IPS-20b (cell line): ENCODE measurements at regions not wholly inside any gene's neighbourhood (a gene's known extent, or its start where the extent isn't known, plus 50 kb on each side); places are given as distances from the start of the nearest gene placed in this dataset.

Experiments used
- H3K27ac ChIP-seq: one replicate; pipeline ENCODE4 v1.5.1; 2013; ENCODE audit warnings: low read length
- H3K27me3 ChIP-seq: 2 replicates; pipeline ENCODE4 v1.6.1; 2013; ENCODE audit warnings: mild to moderate bottlenecking, low read length, inconsistent platforms; ENCODE audit not compliant: insufficient read depth
- H3K36me3 ChIP-seq: 2 replicates; pipeline ENCODE4 v1.6.1; 2013; ENCODE audit warnings: low read depth, mild to moderate bottlenecking, inconsistent platforms, low read length, moderate library complexity; ENCODE audit not compliant: insufficient read depth
- H3K4me1 ChIP-seq: 2 replicates; pipeline ENCODE4 v1.6.1; 2013; ENCODE audit warnings: mild to moderate bottlenecking, control low read depth, inconsistent platforms, low read length, moderate library complexity; ENCODE audit not compliant: insufficient read depth
- H3K4me3 ChIP-seq: 2 replicates; pipeline ENCODE4 v1.5.1; 2013; ENCODE audit warnings: mild to moderate bottlenecking, low read length, inconsistent platforms
- H3K9ac ChIP-seq: 2 replicates; pipeline ENCODE4 v1.6.1; 2013; ENCODE audit warnings: low read depth, mild to moderate bottlenecking, inconsistent platforms, low read length, moderate library complexity
- H3K9me3 ChIP-seq: 2 replicates; pipeline ENCODE4 v1.6.1; 2013; ENCODE audit warnings: mild to moderate bottlenecking, low read depth, low read length, inconsistent platforms; ENCODE audit not compliant: insufficient read depth

- Histone ChIP-seq H3K9ac (no peak overlapping the region), H3K36me3 (no peaks in the 10 kb centered on the region), H3K27me3 (no peaks in the 10 kb centered on the region), H3K4me1 (no peaks in the 10 kb centered on the region), H3K4me3 (no peak overlapping the region), H3K9me3 (no peaks in the 10 kb centered on the region), H3K27ac (no peak overlapping the region)
These were observed 330.6 kb downstream of the TENT4A start for GRCh38 chr5:7043797-7044196.

- Histone ChIP-seq H3K36me3 (no peaks in the 10 kb centered on the region), H3K4me1 (no peaks in the 10 kb centered on the region), H3K27ac (no peak overlapping the region), H3K27me3 (no peaks in the 10 kb centered on the region), H3K4me3 (no peak overlapping the region), H3K9me3 (no peaks in the 10 kb centered on the region), H3K9ac (no peak overlapping the region)
These were observed 334.5 kb downstream of the TENT4A start for GRCh38 chr5:7047511-7048261.

- Histone ChIP-seq H3K9ac (no peak overlapping the region), H3K9me3 (no peaks in the 10 kb centered on the region), H3K27me3 (no peaks in the 10 kb centered on the region), H3K36me3 (no peaks in the 10 kb centered on the region), H3K4me3 (no peak overlapping the region), H3K27ac (no peak overlapping the region), H3K4me1 (no peaks in the 10 kb centered on the region)
These were observed 337.8 kb downstream of the TENT4A start for GRCh38 chr5:7050986-7051385.

- H3K36me3 ChIP-seq, result no peaks in the 10 kb centered on the region
- H3K27ac ChIP-seq, result no peak overlapping the region
- H3K9me3 ChIP-seq, result no peaks in the 10 kb centered on the region
These were observed 339.9 kb downstream of the TENT4A start for GRCh38 chr5:7053125-7053524.

GRCh38 chr5:7053528-7054209 is 340.4 kb downstream of the TENT4A start:
- Histone ChIP-seq H3K9me3 (no peaks in the 10 kb centered on the region), H3K27me3 (no peaks in the 10 kb centered on the region), H3K36me3 (no peaks in the 10 kb centered on the region), H3K4me1 (no peaks in the 10 kb centered on the region), H3K9ac (no peak overlapping the region), H3K27ac (no peak overlapping the region), H3K4me3 (no peak overlapping the region)

More at GRCh38 chr5:7053125-7053524, 339.9 kb downstream of the TENT4A start:
- H3K4me1 ChIP-seq, result no peaks in the 10 kb centered on the region
- H3K27me3 ChIP-seq, result no peaks in the 10 kb centered on the region
- no peak overlapping the region for H3K9ac ChIP-seq
- no peak overlapping the region for H3K4me3 ChIP-seq

- no peaks in the 10 kb centered on the region for H3K27me3 ChIP-seq
- no peak overlapping the region for H3K4me3 ChIP-seq
- no peak overlapping the region for H3K27ac ChIP-seq
- H3K4me1 ChIP-seq, result no peaks in the 10 kb centered on the region
- H3K36me3 ChIP-seq, result no peaks in the 10 kb centered on the region
- H3K9ac ChIP-seq, result no peak overlapping the region
- H3K9me3 ChIP-seq, result no peaks in the 10 kb centered on the region
These were observed 329.3 kb upstream of the ADCY2 start for GRCh38 chr5:7066471-7067235.

- H3K27ac ChIP-seq, result no peak overlapping the region
- no peaks in the 10 kb centered on the region for H3K9me3 ChIP-seq
- H3K4me1 ChIP-seq, result no peaks in the 10 kb centered on the region
- H3K27me3 ChIP-seq, result no peaks in the 10 kb centered on the region
- H3K9ac ChIP-seq, result no peak overlapping the region
- H3K36me3 ChIP-seq, result no peaks in the 10 kb centered on the region
- no peak overlapping the region for H3K4me3 ChIP-seq
These were observed 327.8 kb upstream of the ADCY2 start for GRCh38 chr5:7068156-7068555.

GRCh38 chr5:7068899-7069298 is 327.0 kb upstream of the ADCY2 start:
- Histone ChIP-seq H3K4me3 (no peak overlapping the region), H3K9ac (no peak overlapping the region), H3K36me3 (no peaks in the 10 kb centered on the region), H3K4me1 (no peaks in the 10 kb centered on the region), H3K9me3 (no peaks in the 10 kb centered on the region), H3K27ac (no peak overlapping the region), H3K27me3 (no peaks in the 10 kb centered on the region)

- Histone ChIP-seq H3K9me3 (no peaks in the 10 kb centered on the region), H3K36me3 (no peaks in the 10 kb centered on the region), H3K9ac (no peak overlapping the region), H3K27ac (no peak overlapping the region), H3K4me3 (no peak overlapping the region), H3K4me1 (peaks cover 6% of the 10 kb centered on the region; the same call in 1 of the 2 replicates), H3K27me3 (no peaks in the 10 kb centered on the region)
These were observed 323.8 kb upstream of the ADCY2 start for GRCh38 chr5:7072188-7072587.

- H3K36me3 ChIP-seq, result no peaks in the 10 kb centered on the region
- H3K4me3 ChIP-seq, result no peak overlapping the region
- no peak overlapping the region for H3K9ac ChIP-seq
- no peak overlapping the region for H3K27ac ChIP-seq
- no peaks in the 10 kb centered on the region for H3K9me3 ChIP-seq
- H3K27me3 ChIP-seq, result no peaks in the 10 kb centered on the region
- H3K4me1 ChIP-seq, result peaks cover 6% of the 10 kb centered on the region; the same call in 1 of the 2 replicates
These were observed 322.3 kb upstream of the ADCY2 start for GRCh38 chr5:7073666-7074065.

- peaks cover 7% of the 10 kb centered on the region; the same call in 1 of the 2 replicates for H3K4me1 ChIP-seq
- no peak overlapping the region for H3K9ac ChIP-seq
- no peak overlapping the region for H3K27ac ChIP-seq
- H3K4me3 ChIP-seq, result no peak overlapping the region
- H3K9me3 ChIP-seq, result no peaks in the 10 kb centered on the region
- H3K36me3 ChIP-seq, result no peaks in the 10 kb centered on the region
- no peaks in the 10 kb centered on the region for H3K27me3 ChIP-seq
These were observed 321.8 kb upstream of the ADCY2 start for GRCh38 chr5:7074176-7074575.
